ENCODE measurements at regions not wholly inside any gene's neighbourhood (a gene's known extent, or its start where the extent isn't known, plus 50 kb on each side); places are given as distances from the start of the nearest gene placed in this dataset.
"Not testable (repeated sequence)": the region's sequence is repeated elsewhere in the genome, so short reads cannot be mapped to it uniquely, and the experiment has no call there.

DNA sequence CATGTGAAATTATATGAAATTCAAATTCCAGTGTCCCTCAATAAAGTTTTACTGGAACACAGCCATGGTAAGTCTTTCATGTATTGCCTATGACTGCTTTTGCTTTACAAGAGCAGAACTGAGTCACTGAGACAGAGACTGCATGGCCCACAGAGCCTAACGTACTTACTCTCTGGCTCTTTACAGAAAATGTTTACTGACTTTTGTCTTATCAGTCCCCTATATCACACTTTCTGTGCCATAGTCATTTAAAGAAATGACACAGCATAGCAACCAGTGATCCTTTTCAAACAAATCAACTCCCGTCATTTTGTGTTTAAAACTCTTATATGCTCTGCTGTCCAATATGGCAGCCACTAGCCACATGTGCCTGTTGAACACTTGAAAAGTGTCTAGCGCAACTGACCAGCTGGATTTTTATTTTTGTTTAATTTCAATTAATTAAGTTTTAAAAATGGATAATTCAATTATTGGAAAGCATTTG lies 129.7 kb upstream of the CDIN1 start:
- Mint-ChIP-seq H3K4me1 (peaks cover 11% of the 10 kb centered on the region), H3K4me3 (no peak overlapping the region), H3K27ac (no peak overlapping the region), H3K27me3 (ENCODE audit: low read depth) (no peaks in the 10 kb centered on the region), H3K36me3 (no peaks in the 10 kb centered on the region), H3K9me3 (no peaks in the 10 kb centered on the region)
- TF ChIP-seq, protein P1, sequence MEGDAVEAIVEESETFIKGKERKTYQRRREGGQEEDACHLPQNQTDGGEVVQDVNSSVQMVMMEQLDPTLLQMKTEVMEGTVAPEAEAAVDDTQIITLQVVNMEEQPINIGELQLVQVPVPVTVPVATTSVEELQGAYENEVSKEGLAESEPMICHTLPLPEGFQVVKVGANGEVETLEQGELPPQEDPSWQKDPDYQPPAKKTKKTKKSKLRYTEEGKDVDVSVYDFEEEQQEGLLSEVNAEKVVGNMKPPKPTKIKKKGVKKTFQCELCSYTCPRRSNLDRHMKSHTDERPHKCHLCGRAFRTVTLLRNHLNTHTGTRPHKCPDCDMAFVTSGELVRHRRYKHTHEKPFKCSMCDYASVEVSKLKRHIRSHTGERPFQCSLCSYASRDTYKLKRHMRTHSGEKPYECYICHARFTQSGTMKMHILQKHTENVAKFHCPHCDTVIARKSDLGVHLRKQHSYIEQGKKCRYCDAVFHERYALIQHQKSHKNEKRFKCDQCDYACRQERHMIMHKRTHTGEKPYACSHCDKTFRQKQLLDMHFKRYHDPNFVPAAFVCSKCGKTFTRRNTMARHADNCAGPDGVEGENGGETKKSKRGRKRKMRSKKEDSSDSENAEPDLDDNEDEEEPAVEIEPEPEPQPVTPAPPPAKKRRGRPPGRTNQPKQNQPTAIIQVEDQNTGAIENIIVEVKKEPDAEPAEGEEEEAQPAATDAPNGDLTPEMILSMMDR (IDR thresholded peaks at IDR 0.05; ENCODE audit: unreplicated experiment) = no peak
- DNase-seq (ENCODE audit: low spot score in 2 of 2, unreplicated experiment in 2 of 2) = no peak

DNA sequence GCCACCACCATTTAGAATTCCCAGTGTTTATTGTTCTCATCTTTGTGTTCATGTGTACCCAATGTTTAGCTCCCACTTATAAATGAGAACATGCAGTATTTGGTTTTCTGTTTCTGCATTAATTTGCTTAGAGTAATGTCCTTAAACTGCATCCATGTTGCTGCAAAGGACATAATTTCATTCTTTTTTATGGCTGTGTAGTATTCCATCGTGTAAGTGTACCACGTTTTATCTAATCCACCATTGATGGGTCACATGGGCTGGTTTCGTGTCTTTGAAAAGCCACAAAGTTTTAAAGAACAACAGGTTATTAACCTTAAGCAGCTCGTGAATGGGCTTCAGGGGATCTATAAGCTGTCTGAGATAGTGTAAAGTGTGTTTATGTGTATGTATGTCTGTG lies 125.2 kb upstream of the CDIN1 start:
- not testable (repeated sequence) for H3K36me3 Mint-ChIP-seq; H3K4me1 Mint-ChIP-seq; H3K9me3 Mint-ChIP-seq; H3K27me3 Mint-ChIP-seq (ENCODE audit: low read depth); DNase-seq (ENCODE audit: low spot score in 2 of 2, unreplicated experiment in 2 of 2); H3K4me3 Mint-ChIP-seq; H3K27ac Mint-ChIP-seq

DNA sequence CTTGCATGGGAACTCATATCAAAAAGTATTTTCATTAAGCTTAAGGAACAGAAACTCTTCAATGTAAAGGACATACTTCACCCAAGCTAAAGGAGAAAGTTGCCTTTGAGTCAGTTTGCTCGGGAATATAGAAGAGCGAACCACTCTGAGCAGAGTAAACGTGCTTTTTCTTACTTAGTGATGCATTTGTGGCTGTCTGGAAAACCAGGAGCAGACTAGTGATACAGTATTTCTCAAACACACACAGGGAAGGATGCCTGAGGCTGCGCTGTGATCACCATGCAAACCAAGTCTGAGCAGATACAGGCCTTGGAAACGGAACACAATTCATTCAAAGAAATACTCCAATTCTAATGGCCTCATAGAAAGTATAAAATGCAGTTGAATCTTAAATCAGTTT lies 121.0 kb upstream of the CDIN1 start:
- Mint-ChIP-seq H3K27ac (no peak overlapping the region), H3K27me3 (ENCODE audit: low read depth) (no peaks in the 10 kb centered on the region), H3K4me3 (no peak overlapping the region), H3K9me3 (peaks cover 25% of the 10 kb centered on the region), H3K36me3 (peaks cover 18% of the 10 kb centered on the region), H3K4me1 (peaks cover 8% of the 10 kb centered on the region)
- TF ChIP-seq, protein P1 (IDR thresholded peaks at IDR 0.05; ENCODE audit: unreplicated experiment) = no peak
- DNase-seq (ENCODE audit: low spot score in 2 of 2, unreplicated experiment in 2 of 2) = no peak

DNA sequence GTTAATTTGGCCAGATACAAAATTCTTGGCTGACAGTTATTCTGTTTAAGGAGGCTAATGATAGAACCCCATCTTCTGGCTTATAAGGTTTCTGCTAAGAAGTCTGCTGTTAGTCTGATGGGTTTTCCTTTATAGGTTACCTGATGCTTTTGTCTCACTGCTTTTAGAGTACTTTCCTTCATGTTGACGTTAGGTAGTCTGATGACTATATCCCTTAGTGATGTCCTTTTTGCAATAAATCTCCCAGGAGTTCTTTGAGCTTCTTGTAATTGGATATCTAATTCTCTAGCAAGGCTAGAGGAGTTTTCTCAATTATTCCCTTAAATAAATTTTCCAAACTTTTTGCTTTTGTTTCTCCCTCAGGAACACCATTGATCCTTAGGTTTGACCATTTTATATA lies 114.1 kb upstream of the CDIN1 start:
- Mint-ChIP-seq H3K36me3 (peaks cover 18% of the 10 kb centered on the region), H3K27ac (no peak overlapping the region), H3K9me3 (peaks cover 52% of the 10 kb centered on the region), H3K27me3 (ENCODE audit: low read depth) (no peaks in the 10 kb centered on the region), H3K4me3 (no peak overlapping the region), H3K4me1 (peaks cover 19% of the 10 kb centered on the region)
- TF ChIP-seq, protein P1 (IDR thresholded peaks at IDR 0.05; ENCODE audit: unreplicated experiment) = no peak
- DNase-seq (ENCODE audit: low spot score in 2 of 2, unreplicated experiment in 2 of 2) = no peak

DNA sequence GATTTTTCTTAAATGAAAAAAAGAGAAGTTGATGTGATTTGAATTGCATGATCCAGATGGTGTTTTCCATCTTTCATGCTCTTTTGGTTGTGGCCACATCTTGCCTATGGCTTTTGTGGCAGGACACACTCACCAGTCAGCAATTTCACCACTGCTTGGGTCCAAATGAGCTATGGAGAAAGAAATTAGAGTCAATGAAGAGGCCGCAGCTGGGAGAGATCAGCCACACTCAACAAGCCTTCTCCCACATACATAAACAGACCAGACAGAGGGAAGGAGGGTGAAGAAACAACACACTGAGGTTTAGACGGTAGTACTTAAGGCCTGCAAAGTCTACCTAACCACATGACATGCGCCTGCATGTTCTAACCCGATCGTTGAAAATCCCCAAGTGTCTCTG lies 110.7 kb upstream of the CDIN1 start:
- Mint-ChIP-seq H3K4me1 (peaks cover 19% of the 10 kb centered on the region), H3K4me3 (no peak overlapping the region), H3K36me3 (no peaks in the 10 kb centered on the region), H3K27ac (peak overlapping the region; percentile 63), H3K9me3 (peaks cover 27% of the 10 kb centered on the region), H3K27me3 (ENCODE audit: low read depth) (no peaks in the 10 kb centered on the region)
- TF ChIP-seq, protein P1 (IDR thresholded peaks at IDR 0.05; ENCODE audit: unreplicated experiment) = no peak
- no peak for DNase-seq (ENCODE audit: low spot score in 2 of 2, unreplicated experiment in 2 of 2)

DNA sequence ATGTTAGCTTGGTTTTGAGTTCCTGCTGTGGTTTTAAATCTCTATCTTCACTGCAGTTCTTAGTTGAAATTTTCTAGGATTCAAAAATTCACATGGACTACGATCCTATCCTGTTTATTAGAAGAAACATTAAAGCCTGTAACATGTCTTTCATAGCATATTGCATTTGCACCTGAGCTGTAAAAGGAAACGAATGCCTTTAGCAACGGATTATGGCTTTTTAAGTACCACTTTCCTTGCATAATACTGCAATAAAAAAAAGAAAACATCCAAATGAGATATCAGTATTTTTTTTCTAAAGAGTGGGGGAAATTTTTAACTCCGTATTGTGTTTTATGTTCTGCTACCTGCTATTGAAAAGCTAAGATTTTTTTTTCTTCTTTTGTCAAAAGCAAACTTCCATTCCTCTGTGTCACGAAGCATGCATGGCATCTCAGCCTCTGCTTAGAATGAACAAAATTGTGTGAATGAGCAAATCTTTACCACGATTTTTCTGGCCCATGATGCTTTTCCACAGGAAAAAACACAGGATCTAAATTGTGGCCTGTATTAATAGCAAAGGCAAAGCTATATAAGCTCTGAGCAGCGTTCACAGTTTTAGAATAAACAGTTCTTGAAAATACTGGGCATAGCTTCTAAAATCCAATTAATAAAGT lies 110.0 kb upstream of the CDIN1 start:
- TF ChIP-seq, protein P1 (IDR thresholded peaks at IDR 0.05; ENCODE audit: unreplicated experiment) = no peak
- DNase-seq (ENCODE audit: low spot score in 2 of 2, unreplicated experiment in 2 of 2) = no peak
- peaks cover 19% of the 10 kb centered on the region for H3K4me1 Mint-ChIP-seq
- no peaks in the 10 kb centered on the region for H3K36me3 Mint-ChIP-seq
- H3K9me3 Mint-ChIP-seq = peaks cover 22% of the 10 kb centered on the region
- no peaks in the 10 kb centered on the region for H3K27me3 Mint-ChIP-seq (ENCODE audit: low read depth)
- peak overlapping the region; percentile 13 for H3K27ac Mint-ChIP-seq
- H3K4me3 Mint-ChIP-seq = no peak overlapping the region

Data from mesothelial cell of epicardium (in vitro differentiated cells).